ENCODE measurements at regions not wholly inside any gene's neighbourhood (a gene's known extent, or its start where the extent isn't known, plus 50 kb on each side); places are given as distances from the start of the nearest gene placed in this dataset.

GRCh38 chr13:47661076-47661475 is 340.0 kb downstream of the SUCLA2 start:
- TF ChIP-seq ZFX (IDR thresholded peaks at IDR 0.05) (no peak), CTCF (conservative IDR thresholded peaks at IDR 0.05) (no peak)
- no peak overlapping the region for H3K27ac ChIP-seq

GRCh38 chr13:47656651-47657050 is 344.4 kb downstream of the SUCLA2 start:
- no peak for TF ChIP-seq CTCF (conservative IDR thresholded peaks at IDR 0.05)
- no peak for TF ChIP-seq ZFX (IDR thresholded peaks at IDR 0.05)
- no peak overlapping the region for H3K27ac ChIP-seq

GRCh38 chr13:47650209-47650608 is 350.9 kb downstream of the SUCLA2 start:
- H3K27ac ChIP-seq = no peak overlapping the region
- no peak for TF ChIP-seq CTCF (conservative IDR thresholded peaks at IDR 0.05)
- no peak for TF ChIP-seq ZFX (IDR thresholded peaks at IDR 0.05)

- TF ChIP-seq CTCF (conservative IDR thresholded peaks at IDR 0.05) (no peak), ZFX (IDR thresholded peaks at IDR 0.05) (no peak)
These were observed 354.1 kb downstream of the SUCLA2 start for GRCh38 chr13:47647001-47647400.

GRCh38 chr13:47646298-47646697 is 354.8 kb downstream of the SUCLA2 start:
- H3K27ac ChIP-seq = no peak overlapping the region
- TF ChIP-seq ZFX (IDR thresholded peaks at IDR 0.05) (no peak), CTCF (conservative IDR thresholded peaks at IDR 0.05) (no peak)

More at GRCh38 chr13:47647001-47647400, 354.1 kb downstream of the SUCLA2 start:
- H3K27ac ChIP-seq = no peak overlapping the region

- H3K27ac ChIP-seq = no peak overlapping the region
- TF ChIP-seq CTCF (conservative IDR thresholded peaks at IDR 0.05) (no peak), ZFX (IDR thresholded peaks at IDR 0.05) (no peak)
These were observed 361.2 kb downstream of the SUCLA2 start for GRCh38 chr13:47639738-47640447.

- TF ChIP-seq CTCF (conservative IDR thresholded peaks at IDR 0.05) (no peak), ZFX (IDR thresholded peaks at IDR 0.05) (no peak)
- no peak overlapping the region for H3K27ac ChIP-seq
These were observed 362.4 kb downstream of the SUCLA2 start for GRCh38 chr13:47638627-47639026.

Measured in C4-2B (cell line).